Prostate gland (tissue), 2 donors: ENCODE measurements at regions not wholly inside any gene's neighbourhood (a gene's known extent, or its start where the extent isn't known, plus 50 kb on each side); places are given as distances from the start of the nearest gene placed in this dataset.

Source experiments
- POLR2A ChIP-seq: fragments of 450-650 bp; IDR thresholded peaks from one replicate; pipeline ENCODE4 v1.6.1; 2016; ENCODE audit warnings: antibody characterized with exemption, mild to moderate bottlenecking
- TF ChIP-seq, protein P1 (sequence below), 4 experiments: fragments of 200-600 bp in 2 of 4; fragments of 450-650 bp in 2 of 4; sonication (generic) in 2 of 4; IDR thresholded peaks; 1 replicate in 3 of 4; 2 replicates in 1 of 4; pipeline ENCODE4 v1.5.1; 2016 to 2019; ENCODE audit warnings: antibody characterized with exemption in 4 of 4, mild to moderate bottlenecking in 2 of 4, moderate library complexity in 2 of 4

DNA sequence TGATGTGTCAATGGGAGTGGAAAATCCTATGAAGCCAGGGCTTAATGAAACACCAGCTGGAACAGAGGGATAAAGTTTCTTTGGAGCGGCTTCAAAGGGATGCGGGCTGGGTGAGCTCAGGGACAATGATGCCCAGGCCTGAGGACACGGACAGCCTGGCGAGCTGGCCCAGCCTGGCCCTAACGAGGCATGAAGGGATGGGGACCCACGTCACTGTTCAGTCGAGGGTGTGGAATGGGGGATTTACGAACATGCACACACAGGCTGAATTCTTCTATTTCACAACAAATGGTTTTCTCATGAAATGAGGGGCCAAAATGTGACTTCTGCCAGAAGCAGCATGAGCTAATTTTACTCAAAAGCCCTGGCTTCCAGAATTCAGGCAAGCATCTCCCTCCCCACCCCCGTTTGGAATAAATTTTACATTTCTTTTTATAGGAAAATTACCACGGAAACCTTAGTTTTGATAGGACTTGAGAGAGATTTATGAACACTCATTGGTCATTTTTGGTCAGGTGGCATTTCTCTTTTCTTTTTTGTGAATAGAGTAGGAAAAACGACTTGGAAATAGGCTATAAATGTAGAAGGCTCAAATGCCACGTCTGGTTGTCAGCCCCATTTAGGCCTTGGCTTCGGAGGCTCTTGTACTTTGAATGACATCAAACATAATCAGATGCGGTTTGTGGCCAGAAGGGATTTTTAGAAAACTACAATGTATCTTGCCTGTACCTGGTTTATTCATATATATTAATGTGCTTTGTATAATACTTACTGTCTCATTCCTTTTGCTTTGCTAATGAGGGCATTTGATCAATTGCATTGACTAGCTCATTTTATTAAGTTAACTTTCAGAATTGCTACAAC, 893.8 kb upstream of the CELF4 start:
- TF ChIP-seq, protein P1, sequence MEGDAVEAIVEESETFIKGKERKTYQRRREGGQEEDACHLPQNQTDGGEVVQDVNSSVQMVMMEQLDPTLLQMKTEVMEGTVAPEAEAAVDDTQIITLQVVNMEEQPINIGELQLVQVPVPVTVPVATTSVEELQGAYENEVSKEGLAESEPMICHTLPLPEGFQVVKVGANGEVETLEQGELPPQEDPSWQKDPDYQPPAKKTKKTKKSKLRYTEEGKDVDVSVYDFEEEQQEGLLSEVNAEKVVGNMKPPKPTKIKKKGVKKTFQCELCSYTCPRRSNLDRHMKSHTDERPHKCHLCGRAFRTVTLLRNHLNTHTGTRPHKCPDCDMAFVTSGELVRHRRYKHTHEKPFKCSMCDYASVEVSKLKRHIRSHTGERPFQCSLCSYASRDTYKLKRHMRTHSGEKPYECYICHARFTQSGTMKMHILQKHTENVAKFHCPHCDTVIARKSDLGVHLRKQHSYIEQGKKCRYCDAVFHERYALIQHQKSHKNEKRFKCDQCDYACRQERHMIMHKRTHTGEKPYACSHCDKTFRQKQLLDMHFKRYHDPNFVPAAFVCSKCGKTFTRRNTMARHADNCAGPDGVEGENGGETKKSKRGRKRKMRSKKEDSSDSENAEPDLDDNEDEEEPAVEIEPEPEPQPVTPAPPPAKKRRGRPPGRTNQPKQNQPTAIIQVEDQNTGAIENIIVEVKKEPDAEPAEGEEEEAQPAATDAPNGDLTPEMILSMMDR (IDR thresholded peaks at IDR 0.05) = no peak
- no peak for TF ChIP-seq POLR2A
